AG20443 (cell line): ENCODE measurements at regions not wholly inside any gene's neighbourhood (a gene's known extent, or its start where the extent isn't known, plus 50 kb on each side); places are given as distances from the start of the nearest gene placed in this dataset.
A peak's percentile ranks its signal among the peaks of the same experiment; 100 is the strongest.
"Not testable (repeated sequence)": the region's sequence is repeated elsewhere in the genome, so short reads cannot be mapped to it uniquely, and the experiment has no call there.

Source experiments
- DNase-seq: peaks from one replicate; pipeline ENCODE4 v3.0.0; 2012; ENCODE audit warnings: low spot score, mixed read lengths

DNA sequence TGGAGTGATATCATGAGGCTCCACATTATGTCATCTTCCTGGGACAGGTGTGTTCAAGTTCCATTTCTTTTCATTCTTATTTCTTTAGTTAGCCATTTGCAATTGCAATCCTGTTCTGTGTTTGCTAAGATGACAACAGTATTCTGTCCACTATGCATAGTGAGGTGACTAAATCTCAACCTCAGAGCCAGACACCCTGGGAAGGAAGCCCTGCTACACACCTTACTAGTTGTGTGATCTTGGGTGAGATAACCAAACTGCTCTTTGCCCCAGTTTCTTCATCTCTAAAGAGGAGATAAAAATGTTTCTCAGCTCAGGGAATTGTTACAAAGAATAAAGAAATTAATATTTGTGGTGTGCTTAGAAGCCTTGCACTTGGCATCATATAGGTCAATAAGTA lies 215.1 kb upstream of the RPS23 start:
- DNase-seq, result no peak

DNA sequence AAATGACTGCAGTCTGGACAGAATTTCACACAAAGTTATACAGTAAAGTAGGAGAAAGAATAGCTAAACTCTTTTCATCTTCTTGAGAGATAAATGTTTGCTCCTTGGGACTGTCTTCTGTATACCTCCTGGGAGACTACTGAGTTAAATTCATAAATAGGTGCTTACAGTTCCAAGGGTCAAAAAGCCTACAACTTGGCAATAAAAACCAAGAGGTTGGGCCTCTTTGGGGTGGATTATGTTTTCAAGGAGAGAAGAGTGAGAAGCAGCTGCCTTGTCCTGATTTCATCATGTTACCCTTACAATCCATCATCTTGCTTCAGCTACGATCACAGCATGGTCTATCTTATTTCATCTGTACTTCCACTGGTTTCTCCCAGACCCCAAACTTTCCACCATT lies 213.2 kb upstream of the RPS23 start:
- no peak for DNase-seq

GRCh38 chr5:82489683-82490082 lies 211.5 kb upstream of the RPS23 start:
- no peak for DNase-seq

- DNase-seq, result no peak
Observed at GRCh38 chr5:82487131-82487530, 209.0 kb upstream of the RPS23 start.

DNA sequence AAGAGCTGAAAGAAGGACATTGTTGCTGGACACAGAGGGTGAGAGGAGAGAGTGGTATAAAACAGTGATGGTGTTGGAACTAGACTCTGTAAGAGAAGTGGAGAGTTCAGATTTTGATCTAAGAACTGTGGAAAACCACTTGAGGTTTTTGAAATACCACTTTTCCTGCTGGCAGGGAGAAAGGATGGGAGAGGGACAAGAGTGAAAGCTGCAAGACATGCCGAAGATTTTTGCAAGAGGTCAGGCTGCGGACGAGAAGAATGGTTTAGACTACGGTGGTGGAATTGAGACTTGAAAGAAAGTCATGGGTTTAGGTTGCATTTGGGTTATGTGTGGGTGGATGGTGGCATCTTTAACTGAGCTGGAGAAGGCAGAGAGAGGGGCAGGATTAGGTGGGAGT lies 202.2 kb upstream of the RPS23 start:
- DNase-seq, result peak; percentile 21

DNA sequence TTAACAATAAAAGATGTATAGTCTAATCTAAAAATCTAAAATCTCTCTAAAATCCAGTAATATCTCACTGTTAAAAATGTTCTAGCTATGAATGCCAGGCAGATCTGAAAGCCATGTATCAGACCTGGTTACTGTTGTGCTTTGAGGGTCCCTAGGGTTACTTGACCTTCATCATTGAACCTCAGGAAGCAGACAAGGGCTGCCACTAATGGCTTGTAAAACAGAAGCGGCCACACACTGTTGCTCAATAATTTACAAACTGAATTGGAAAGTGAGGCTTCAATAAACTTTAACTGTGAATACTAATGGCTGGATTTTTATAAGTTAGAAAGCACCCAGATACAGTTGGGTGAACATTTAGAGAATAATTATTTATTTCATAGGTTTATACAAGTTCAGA lies 198.0 kb upstream of the RPS23 start:
- no peak for DNase-seq

DNA sequence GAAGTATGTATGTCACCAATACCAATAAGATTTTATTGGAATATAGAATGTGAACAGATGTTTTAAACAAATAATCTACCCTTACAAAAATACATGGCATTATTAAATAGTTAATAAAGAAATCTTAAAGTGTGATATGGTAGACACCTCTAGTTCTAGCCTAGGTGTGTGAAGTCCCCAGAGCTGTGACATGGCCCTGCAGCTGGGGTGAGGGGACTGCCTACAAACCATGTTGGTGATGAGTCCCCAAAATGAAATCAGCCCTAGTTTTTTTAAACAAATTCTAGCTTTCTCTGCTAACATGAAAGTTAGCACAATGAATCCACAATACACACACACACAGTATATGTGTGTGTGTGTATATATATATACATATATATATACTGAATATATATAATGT lies 195.1 kb upstream of the RPS23 start:
- DNase-seq, result no peak

DNA sequence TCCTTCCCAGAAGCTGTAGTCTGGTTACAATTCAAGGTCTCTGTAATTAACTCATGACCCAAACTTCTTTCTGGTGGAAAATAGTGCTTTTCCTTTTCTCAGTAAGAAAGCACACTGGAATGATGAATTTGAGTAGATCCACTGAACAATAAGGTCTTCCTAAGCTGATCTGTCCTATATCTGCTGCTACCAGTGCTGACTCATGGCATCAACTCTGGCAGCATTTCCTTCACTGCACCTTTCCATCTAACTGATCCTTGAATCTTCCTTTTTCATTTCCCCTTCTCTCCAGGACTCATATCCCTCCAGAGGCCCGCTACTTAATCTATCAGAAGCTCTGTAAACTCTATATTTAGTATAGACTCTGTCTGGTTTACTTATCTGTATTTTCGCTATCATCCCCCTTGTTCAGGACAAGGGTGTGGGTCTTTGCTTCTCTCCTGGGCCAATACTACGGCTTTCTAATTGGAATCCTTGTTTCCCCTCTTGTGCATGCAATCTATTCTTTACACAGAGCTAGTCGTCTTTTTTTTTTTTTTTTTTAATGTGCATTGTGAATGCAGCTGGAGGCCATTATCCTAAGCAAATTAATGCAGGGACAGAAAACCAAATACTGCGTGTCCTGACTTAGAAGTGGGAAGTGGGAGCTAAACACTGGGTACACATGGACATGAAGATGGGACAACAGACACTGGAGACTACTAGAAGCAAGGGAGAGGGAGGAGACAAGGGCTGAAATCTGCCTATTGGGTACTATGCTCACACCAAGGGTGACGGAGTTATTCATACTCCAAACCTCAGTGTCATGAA lies 192.2 kb upstream of the RPS23 start:
- DNase-seq, result no peak

DNA sequence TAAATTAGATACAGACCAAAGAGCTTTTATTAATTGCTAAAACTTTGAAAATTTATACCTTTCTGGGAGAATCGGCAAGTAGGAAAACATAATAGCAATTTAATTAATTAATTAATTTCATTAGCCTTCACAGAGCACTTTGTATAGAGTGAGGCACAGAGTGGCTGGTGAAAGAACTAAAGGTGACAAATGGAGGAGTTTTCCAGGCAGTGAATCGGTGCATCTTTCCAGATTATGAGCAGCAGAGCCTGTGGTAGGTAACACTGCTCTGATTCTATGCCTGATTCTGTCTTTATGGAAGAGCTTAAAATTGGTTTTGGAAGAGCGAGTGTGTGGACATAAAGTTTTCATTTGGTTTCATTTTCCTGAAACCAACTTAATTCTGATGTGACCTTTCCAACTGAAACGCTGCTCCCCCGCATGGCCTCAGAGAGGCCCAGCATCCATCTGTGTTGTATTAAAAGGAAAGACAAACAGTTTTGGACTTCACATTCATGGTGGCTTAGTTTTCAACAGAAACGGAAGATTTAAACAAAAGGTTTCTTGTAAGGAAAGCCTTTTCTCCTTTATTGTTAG lies 188.9 kb upstream of the RPS23 start:
- peak; percentile 55 for DNase-seq

- DNase-seq, result no peak
Observed at GRCh38 chr5:82465235-82465634, 187.1 kb upstream of the RPS23 start.

DNA sequence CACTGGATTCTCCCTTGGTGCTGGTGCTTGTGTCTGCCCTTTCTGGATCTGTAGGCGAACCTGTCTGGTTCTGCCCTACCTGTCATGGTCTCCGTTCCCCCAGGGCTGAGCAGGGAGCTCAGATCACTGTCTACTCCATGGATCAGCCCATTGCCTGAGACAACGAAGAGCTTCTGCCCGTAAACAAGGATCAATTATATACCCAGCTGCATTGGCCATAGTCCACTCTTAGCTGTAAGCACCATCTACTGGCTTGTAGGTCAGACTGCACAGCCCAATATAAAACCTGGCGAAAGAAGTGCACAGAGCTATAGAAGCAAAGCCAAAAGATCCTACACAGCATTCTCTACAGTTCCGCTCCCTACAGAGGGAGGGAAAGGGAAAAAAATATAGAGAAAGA lies 181.5 kb upstream of the RPS23 start:
- no peak for DNase-seq

GRCh38 chr5:82455317-82455716 lies 177.2 kb upstream of the RPS23 start:
- not testable (repeated sequence) for DNase-seq

GRCh38 chr5:82448374-82448773 lies 170.2 kb upstream of the RPS23 start:
- DNase-seq, result no peak

GRCh38 chr5:82447913-82448312 lies 169.8 kb upstream of the RPS23 start:
- no peak for DNase-seq

GRCh38 chr5:82446809-82447208 lies 168.7 kb upstream of the RPS23 start:
- DNase-seq, result no peak

DNA sequence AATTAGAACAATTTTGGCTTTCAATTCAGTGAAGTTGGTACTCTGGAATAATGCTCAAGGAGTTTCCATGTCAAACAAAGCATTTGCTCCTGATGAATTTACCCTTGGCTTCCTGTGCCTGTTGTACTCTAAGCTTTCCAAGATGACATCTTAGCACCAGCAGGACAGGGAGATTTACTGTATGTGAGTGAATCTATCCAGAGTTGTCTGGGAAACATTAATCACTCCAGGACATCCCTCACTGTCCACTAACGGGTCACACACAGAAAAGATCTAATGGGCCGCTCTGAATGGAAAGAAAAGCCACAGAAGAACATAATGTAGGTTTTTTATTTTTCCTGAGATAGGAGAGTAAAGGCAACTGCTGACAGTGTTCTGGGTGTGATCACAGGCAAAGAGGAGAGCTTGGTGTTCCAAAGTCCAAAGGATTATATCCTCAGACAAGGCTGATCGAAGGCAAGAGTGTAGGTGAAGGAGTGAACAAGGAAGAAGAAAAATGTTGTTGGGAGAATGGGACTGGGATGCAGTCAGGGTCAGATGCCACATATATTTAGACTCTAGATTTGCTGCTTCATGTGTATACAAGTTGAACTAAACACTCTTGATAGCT lies 167.7 kb upstream of the RPS23 start:
- DNase-seq, result no peak

GRCh38 chr5:82439750-82440445 lies 161.7 kb upstream of the RPS23 start:
- no peak for DNase-seq

DNA sequence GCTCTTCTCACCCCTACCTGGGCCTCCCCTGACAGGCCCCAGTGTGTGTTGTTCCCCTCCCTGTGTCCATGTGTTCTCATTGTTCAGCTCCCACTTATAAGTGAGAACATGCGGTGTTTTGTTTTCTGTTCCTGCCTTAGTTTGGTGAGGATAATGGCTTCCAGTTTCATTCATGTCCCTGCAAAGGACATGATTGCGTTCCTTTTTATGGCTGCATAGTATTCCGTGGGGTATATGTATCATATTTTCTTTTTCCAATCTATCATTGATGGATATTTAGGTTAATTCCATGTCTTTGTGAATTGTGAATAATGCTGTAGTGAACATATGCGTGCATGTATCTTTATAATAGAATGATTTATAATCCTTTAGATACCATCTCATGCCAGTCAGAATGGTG lies 159.4 kb upstream of the RPS23 start:
- DNase-seq, result not testable (repeated sequence)

DNA sequence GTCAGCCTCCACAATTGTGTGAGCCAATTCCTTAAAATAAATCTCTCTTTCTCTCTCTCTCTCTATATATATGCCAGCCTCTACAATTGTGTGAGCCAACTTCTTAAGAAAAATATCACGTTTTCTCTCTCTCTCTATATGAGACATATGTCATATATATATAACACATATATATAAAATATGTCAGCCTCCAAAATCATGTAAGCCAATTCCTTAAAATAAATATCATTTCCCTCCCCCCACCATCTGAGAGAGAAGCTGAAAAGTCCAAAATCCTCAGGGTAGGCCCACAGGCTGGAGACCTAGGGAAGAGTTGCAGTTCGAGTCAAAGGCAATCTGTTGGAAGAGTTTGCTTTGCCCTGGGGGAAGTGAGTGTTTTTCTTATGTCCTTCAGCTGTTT lies 158.1 kb upstream of the RPS23 start:
- no peak for DNase-seq

- not testable (repeated sequence) for DNase-seq
Observed at GRCh38 chr5:82434696-82435660, 156.8 kb upstream of the RPS23 start.

GRCh38 chr5:82426464-82427154 lies 148.5 kb upstream of the RPS23 start:
- DNase-seq, result no peak
